ENCODE measurements at regions not wholly inside any gene's neighbourhood (a gene's known extent, or its start where the extent isn't known, plus 50 kb on each side); places are given as distances from the start of the nearest gene placed in this dataset.

DNA sequence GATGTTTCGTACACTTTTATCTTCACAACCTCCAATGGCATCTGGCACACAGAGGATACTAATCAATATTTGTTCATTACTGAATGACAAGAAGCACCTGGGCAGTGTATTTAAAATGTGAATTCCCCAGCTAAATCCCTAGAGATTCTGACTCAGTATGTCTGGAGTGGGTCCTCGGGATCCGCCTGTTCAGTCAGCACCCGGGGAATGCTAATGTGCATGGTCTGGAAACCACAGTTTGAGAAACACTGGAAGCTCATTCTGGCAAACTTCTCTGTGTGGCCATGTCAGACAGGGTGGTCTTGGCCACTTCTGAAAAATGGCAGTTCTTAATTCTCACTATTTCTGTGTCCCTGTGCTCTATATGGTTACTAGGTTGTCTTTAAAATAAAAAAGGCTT, 138.8 kb upstream of the VCX start:
- no peaks in the 10 kb centered on the region for H3K4me1 ChIP-seq (ENCODE audit: insufficient read depth, low read length, severe bottlenecking)
- H3F3A ChIP-seq (ENCODE audit: insufficient read depth, low read length): no peaks in the 10 kb centered on the region
- no peak for TF ChIP-seq EZH2 (IDR thresholded peaks at IDR 0.05; ENCODE audit: borderline replicate concordance, low read length)
- TF ChIP-seq, protein P1, sequence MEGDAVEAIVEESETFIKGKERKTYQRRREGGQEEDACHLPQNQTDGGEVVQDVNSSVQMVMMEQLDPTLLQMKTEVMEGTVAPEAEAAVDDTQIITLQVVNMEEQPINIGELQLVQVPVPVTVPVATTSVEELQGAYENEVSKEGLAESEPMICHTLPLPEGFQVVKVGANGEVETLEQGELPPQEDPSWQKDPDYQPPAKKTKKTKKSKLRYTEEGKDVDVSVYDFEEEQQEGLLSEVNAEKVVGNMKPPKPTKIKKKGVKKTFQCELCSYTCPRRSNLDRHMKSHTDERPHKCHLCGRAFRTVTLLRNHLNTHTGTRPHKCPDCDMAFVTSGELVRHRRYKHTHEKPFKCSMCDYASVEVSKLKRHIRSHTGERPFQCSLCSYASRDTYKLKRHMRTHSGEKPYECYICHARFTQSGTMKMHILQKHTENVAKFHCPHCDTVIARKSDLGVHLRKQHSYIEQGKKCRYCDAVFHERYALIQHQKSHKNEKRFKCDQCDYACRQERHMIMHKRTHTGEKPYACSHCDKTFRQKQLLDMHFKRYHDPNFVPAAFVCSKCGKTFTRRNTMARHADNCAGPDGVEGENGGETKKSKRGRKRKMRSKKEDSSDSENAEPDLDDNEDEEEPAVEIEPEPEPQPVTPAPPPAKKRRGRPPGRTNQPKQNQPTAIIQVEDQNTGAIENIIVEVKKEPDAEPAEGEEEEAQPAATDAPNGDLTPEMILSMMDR (IDR thresholded peaks at IDR 0.05; ENCODE audit: low read length): no peak
- H3K4me3 ChIP-seq (ENCODE audit: low read depth, low read length, poor library complexity, severe bottlenecking): no peak overlapping the region
- no peaks in the 10 kb centered on the region for H3K9me2 ChIP-seq (ENCODE audit: low read depth, low read length)
- H3K79me2 ChIP-seq (ENCODE audit: insufficient read depth, low read length): no peaks in the 10 kb centered on the region
- no peak overlapping the region for H2AFZ ChIP-seq (ENCODE audit: low read length)
- H3K36me3 ChIP-seq (ENCODE audit: insufficient read depth, low read length): no peaks in the 10 kb centered on the region
- H3K27me3 ChIP-seq (ENCODE audit: insufficient read depth, low read length): no peaks in the 10 kb centered on the region
- no peaks in the 10 kb centered on the region for H3K9me3 ChIP-seq (ENCODE audit: low read length)
- no peak overlapping the region for H3K27ac ChIP-seq (ENCODE audit: low read depth, low read length, poor library complexity, severe bottlenecking)
- H3K9ac ChIP-seq (ENCODE audit: low read length): no peak overlapping the region
- no peaks in the 10 kb centered on the region for H4K20me1 ChIP-seq (ENCODE audit: insufficient read depth, low read length)
- no peak overlapping the region for H3K4me2 ChIP-seq (ENCODE audit: low read length)

DNA sequence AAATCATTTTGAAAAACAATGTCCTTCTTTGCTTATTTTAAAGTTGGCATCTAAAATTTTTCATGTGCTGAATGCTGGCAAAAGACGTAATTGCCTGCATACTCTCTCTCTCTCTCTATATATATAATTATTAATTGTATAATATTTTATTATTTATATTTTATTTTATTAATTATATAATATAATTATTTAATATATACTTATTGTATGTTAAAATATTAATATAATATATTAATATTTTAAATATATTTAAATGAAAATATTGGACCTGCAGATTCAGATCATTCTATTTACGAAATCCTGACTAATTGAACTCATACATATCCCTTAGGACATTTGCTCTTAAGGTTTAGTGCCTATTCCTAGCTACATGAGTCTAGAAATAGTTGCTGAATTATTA, 144.7 kb upstream of the VCX start:
- no peaks in the 10 kb centered on the region for H3K9me2 ChIP-seq (ENCODE audit: low read depth, low read length)
- TF ChIP-seq EZH2 (IDR thresholded peaks at IDR 0.05; ENCODE audit: borderline replicate concordance, low read length): no peak
- TF ChIP-seq, protein P1 (IDR thresholded peaks at IDR 0.05; ENCODE audit: low read length): no peak

DNA sequence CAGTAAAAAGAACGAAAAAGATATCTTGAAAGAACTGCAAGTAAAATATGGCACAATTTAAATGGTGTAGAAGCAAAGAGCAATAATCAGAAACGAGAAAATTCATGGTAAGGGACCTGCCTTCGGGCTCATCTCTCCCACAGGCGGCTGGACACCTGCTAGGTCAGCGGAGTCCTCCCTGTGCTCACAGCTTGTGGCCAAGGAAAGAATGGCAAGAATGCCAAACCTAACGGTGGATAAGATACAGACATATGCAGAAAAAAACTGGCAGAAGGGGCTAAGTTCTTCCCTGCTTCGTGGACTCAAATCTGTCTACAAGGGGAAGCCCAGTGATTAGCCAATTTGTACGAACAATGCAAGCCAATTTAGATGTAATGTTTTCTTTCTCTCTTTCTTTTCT, 152.1 kb upstream of the VCX start:
- no peak overlapping the region for H3K4me2 ChIP-seq (ENCODE audit: low read length)

More for the DNA sequence above, 144.7 kb upstream of the VCX start:
- H3K9ac ChIP-seq (ENCODE audit: low read length): no peak overlapping the region
- no peaks in the 10 kb centered on the region for H3K9me3 ChIP-seq (ENCODE audit: low read length)
- H3K4me3 ChIP-seq (ENCODE audit: low read depth, low read length, poor library complexity, severe bottlenecking): no peak overlapping the region
- no peak overlapping the region for H2AFZ ChIP-seq (ENCODE audit: low read length)
- no peak overlapping the region for H3K27ac ChIP-seq (ENCODE audit: low read depth, low read length, poor library complexity, severe bottlenecking)
- no peaks in the 10 kb centered on the region for H3K79me2 ChIP-seq (ENCODE audit: insufficient read depth, low read length)
- H3F3A ChIP-seq (ENCODE audit: insufficient read depth, low read length): no peaks in the 10 kb centered on the region
- no peaks in the 10 kb centered on the region for H3K36me3 ChIP-seq (ENCODE audit: insufficient read depth, low read length)
- no peak overlapping the region for H3K4me2 ChIP-seq (ENCODE audit: low read length)
- no peaks in the 10 kb centered on the region for H3K4me1 ChIP-seq (ENCODE audit: insufficient read depth, low read length, severe bottlenecking)
- H3K27me3 ChIP-seq (ENCODE audit: insufficient read depth, low read length): no peaks in the 10 kb centered on the region
- H4K20me1 ChIP-seq (ENCODE audit: insufficient read depth, low read length): no peaks in the 10 kb centered on the region

More for the DNA sequence above, 152.1 kb upstream of the VCX start:
- H3F3A ChIP-seq (ENCODE audit: insufficient read depth, low read length): no peaks in the 10 kb centered on the region
- H2AFZ ChIP-seq (ENCODE audit: low read length): no peak overlapping the region
- no peaks in the 10 kb centered on the region for H3K9me2 ChIP-seq (ENCODE audit: low read depth, low read length)
- H3K27me3 ChIP-seq (ENCODE audit: insufficient read depth, low read length): no peaks in the 10 kb centered on the region
- no peaks in the 10 kb centered on the region for H3K9me3 ChIP-seq (ENCODE audit: low read length)
- H3K9ac ChIP-seq (ENCODE audit: low read length): no peak overlapping the region
- no peaks in the 10 kb centered on the region for H3K79me2 ChIP-seq (ENCODE audit: insufficient read depth, low read length)
- TF ChIP-seq EZH2 (IDR thresholded peaks at IDR 0.05; ENCODE audit: borderline replicate concordance, low read length): no peak
- TF ChIP-seq, protein P1 (IDR thresholded peaks at IDR 0.05; ENCODE audit: low read length): no peak
- no peaks in the 10 kb centered on the region for H3K36me3 ChIP-seq (ENCODE audit: insufficient read depth, low read length)
- no peaks in the 10 kb centered on the region for H3K4me1 ChIP-seq (ENCODE audit: insufficient read depth, low read length, severe bottlenecking)
- no peak overlapping the region for H3K4me3 ChIP-seq (ENCODE audit: low read depth, low read length, poor library complexity, severe bottlenecking)
- H4K20me1 ChIP-seq (ENCODE audit: insufficient read depth, low read length): no peaks in the 10 kb centered on the region
- no peak overlapping the region for H3K27ac ChIP-seq (ENCODE audit: low read depth, low read length, poor library complexity, severe bottlenecking)
